ENCODE measurements at regions not wholly inside any gene's neighbourhood (a gene's known extent, or its start where the extent isn't known, plus 50 kb on each side); places are given as distances from the start of the nearest gene placed in this dataset.

GRCh38 chr3:23706111-23706510 is 99.6 kb upstream of the UBE2E1 start:
- TF ChIP-seq CTCF (IDR thresholded peaks at IDR 0.05; ENCODE audit: low read depth, low read length) (no peak), EZH2phosphoT487 (IDR thresholded peaks at IDR 0.05; ENCODE audit: low read depth) (no peak)
